Effector CD4-positive, alpha-beta T cell (primary cell): ENCODE measurements at regions not wholly inside any gene's neighbourhood (a gene's known extent, or its start where the extent isn't known, plus 50 kb on each side); places are given as distances from the start of the nearest gene placed in this dataset.

Experiments used
- DNase-seq: peaks from one replicate; pipeline ENCODE4 v3.0.0-alpha.2; 2020

DNA sequence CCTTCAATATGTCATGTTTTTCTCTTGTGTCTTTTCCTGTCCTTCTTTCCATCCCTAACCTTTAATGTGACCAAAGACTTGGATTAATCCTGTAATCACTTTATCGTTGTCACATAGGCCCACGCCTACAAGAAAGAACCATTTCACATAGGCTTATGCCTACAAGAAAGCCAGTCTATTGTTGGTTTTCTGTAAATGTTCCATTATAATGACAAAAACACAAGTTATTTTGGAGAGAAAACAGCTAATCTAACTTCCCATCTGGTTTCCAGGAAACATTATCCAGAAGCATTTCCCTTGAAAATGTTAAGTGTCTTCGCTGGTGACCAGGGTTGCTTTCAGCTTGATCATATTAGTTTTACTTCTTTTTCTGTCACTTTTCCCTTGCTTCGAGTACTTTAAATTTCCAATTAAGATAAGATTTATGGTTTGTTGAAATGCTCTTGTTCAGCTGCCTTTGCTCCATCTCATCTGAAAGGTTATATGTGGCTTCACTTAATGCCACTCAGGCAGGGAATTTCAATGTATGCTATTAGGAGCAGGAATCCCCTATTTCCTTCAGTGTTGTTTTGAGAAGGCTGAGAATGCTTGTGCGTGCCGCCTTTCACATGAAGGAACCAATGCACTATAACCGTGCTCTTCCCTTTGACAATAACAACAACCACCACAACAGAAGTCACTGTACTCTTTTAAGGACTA, 708.2 kb downstream of the EFNB2 start:
- DNase-seq: no peak

- no peak for DNase-seq
These were observed 710.4 kb downstream of the EFNB2 start for GRCh38 chr13:105825071-105825470.

DNA sequence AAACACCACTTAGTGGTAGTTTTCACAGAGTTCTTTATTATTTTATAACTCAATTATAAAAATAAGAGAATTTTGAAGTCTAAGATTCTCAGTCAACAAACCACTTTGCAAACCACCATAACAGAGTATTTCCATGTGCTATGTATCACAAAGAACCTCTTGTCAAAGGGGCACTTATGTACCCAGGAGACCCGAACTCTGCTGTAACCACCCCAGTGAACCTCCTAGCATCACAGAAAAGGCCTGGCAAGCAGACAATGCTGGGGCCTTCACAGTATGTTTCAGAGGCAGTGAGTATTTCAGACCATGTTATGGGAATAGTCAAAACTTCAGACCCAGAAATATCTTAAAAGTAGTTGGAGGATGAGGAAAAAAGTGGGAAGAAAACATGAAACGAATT, 714.1 kb downstream of the EFNB2 start:
- DNase-seq: no peak

- no peak for DNase-seq
These were observed 715.0 kb downstream of the EFNB2 start for GRCh38 chr13:105820415-105820814.

- DNase-seq: no peak
These were observed 718.0 kb downstream of the EFNB2 start for GRCh38 chr13:105817498-105817897.

DNA sequence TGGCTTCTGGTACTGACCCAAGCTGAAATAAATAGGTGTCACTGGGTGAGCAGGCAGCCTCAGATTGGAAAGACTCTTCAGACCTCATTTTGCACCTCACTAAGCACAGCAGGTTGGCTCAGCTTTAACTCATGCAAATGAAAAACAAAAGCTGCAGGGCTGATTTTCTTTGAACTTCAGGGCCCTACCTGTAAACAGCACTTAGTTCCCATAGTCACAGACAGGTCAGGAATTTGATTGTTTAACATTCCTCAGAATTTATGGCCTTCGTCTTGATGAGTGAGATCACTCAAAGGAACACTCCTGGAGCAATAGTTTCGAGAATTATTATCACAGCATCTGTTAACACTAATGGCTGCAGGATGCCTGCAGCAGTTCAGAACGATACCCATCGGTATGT, 718.5 kb downstream of the EFNB2 start:
- no peak for DNase-seq

GRCh38 chr13:105814902-105815250, 720.6 kb downstream of the EFNB2 start:
- no peak for DNase-seq

DNA sequence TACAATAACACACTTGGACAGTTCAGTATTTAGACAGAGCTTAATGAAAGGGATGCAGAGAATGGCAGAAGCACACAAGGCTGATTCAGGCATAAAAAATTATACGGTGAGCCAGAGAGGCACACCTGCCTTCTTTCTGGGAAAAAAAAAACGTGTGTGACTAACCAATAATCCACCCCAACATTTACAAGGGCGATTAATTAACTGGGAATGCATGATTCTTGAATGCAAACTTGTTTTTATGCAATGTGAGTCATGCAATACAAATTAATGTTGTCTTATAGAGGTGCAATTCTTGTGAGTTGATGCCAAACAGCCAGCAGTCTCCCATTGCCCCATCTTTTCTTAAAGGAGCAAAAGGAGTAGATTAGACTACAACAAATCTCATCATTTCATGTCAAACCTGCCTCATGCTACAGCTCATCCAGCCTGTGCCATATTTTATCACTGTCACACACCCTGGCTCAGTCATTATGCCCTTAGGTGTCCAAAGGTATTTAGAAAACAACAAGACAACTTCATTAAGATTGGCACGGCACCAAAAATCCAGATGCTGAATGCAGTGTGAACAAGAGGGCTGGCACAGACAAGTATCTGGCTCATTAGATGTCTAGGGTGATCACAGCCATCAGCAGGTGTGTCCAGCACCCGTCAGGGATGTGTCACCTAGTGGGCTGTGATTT, 721.1 kb downstream of the EFNB2 start:
- no peak for DNase-seq

DNA sequence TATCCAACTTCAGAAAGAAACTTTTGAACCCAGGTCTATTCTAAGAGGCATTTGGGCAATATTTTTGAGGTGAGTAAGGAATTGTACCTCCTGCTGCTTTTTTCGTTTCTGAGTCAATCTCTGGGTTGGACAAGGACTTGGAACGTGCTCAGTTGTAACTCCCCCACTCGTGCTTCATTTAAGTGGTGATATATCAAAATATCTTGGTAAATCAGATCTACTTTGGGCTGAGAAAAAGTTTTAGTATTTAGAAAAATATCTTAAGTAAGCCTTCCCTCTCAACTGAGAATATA, 728.9 kb downstream of the EFNB2 start:
- no peak for DNase-seq

- no peak for DNase-seq
These were observed 729.4 kb downstream of the EFNB2 start for GRCh38 chr13:105805892-105806627.

DNA sequence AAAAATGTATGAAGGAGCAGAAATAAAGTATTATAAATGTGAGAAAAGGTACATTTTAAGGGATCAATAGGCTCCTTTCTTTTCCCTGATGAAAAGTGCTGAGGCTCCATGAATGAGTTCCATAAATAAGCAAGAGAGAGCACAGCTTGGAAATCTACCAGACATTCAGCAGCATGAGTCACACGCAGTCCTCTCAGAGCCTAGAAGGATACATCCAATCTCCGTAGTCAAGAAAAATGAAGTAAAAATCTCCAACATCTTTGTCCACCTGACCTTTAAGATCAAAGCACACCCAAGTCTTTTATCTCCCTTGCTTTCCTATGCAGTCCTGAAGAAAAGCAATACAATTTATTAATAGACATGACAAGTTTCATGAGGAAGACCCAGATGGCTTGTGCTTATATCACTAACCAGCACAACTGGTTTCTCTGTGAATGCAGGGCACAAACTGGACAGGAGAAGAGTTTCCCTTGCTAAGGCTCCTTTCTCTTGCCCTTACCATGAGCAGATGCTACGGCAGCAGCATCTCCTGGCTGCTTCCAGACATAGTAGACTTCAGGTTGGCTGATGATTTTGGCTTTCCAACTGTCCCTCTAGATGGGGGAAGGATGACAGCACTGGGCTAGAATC, 730.8 kb downstream of the EFNB2 start:
- no peak for DNase-seq

GRCh38 chr13:105799155-105799554, 736.3 kb downstream of the EFNB2 start:
- DNase-seq: no peak

DNA sequence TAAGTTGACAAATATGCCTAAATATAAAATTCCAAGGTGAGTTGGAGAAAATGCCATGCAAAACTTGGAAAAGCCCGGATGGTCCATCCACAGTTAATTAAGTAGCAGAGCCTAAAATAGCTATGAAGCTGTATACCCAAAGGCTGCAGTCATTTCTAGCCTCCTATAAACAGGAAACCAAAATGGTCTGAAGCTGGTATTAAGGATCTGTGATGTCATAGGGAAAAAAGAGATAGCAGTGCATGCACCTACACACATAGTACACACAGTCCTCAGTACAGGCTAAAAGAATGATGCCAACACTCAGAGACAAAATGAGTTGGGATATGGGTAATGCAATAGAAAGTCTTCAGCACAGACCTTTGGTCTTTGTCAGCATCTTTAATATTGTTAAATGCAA, 736.9 kb downstream of the EFNB2 start:
- no peak for DNase-seq

- no peak for DNase-seq
These were observed 739.4 kb downstream of the EFNB2 start for GRCh38 chr13:105796081-105796480.

DNA sequence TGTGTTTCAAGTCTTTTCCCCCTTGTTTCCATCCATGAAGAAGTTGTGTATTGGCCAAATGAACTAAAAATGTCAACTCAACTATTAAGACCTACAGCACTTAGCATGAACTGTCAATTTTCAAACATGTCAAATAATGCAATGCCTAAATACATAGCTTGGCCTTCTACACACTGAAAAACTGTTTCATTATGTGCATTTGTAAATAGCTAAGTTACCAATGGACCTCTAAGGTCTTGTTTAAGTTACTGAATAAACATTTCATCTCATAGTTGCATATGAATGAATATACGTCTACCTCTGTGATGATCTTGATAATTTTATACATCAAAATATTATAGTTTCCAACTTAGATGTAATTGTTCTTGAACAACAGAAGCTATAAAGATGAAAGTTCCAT, 744.5 kb downstream of the EFNB2 start:
- DNase-seq: no peak

DNA sequence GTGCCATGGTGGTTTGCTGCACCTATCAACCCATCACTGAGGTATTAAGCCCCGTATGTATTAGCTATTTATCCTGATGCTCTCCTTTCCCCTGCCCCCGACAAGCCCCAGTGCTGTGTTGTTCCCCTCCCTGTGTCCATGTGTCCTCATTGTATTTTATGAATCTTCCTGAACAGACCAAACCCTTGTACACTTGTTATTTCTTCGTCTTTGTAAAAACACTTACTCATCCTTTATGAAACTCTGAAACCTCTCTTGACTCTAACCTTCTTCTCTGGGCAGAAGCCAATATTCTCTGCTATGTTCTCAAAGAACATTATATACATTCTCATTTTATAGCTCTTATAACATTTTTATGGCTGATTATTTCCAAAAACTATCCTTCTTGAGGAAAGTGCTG, 746.9 kb downstream of the EFNB2 start:
- DNase-seq: no peak

DNA sequence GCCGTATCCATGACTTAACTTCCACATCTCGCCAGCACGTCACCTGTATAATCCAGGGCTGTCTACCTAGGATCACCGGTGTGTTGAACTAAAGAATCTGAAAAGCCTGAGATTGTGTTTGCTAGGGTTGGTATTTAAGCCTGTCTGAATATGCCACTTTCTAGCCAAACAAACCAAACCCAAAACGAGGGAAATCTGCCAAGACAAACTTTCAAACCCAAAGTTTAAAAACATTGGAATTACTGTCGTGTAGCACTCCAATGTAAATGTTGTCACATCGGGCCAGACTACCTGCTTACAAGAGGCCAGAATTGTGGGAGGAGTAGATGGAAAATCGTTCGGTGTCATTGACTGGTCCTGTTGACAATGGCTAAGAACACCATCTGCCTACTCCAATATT, 747.8 kb downstream of the EFNB2 start:
- no peak for DNase-seq

DNA sequence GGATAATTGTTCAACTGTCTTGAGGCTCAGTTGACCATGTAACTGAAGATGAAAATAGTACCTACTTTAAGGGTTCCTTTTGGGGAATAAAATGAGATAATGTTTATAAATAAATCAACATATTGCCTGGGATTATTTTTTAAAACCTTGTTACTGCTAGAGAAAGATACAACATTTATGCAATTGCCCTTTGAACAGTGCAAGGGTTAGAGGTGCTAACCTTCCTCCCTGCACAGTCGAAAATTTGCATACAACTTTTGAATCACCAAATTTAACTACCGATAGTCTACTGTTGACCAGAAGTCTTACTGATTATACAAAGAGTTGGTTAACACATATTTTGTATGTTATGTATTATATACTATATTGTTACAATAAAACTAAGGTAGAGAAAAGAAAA, 750.0 kb downstream of the EFNB2 start:
- no peak for DNase-seq

- DNase-seq: no peak
These were observed 752.2 kb downstream of the EFNB2 start for GRCh38 chr13:105783261-105783660.

DNA sequence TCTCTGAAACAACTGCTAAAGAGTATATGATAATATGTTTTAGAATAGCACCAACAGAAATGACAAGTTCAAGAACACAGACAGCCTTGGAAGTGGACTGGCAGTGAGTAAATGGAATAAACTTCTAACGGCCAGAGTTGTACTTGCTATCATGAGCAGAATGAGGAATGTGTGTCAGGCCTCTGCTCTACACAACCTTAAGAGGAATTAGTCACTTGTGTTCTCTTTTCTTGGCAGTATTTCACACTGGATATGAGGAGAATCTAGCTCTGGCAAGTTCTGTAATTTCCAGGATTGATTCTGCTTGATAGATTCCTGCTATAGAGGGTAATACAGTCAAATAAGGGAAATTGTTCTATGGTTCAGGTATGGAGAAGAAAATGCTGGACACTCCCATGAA, 757.3 kb downstream of the EFNB2 start:
- no peak for DNase-seq

DNA sequence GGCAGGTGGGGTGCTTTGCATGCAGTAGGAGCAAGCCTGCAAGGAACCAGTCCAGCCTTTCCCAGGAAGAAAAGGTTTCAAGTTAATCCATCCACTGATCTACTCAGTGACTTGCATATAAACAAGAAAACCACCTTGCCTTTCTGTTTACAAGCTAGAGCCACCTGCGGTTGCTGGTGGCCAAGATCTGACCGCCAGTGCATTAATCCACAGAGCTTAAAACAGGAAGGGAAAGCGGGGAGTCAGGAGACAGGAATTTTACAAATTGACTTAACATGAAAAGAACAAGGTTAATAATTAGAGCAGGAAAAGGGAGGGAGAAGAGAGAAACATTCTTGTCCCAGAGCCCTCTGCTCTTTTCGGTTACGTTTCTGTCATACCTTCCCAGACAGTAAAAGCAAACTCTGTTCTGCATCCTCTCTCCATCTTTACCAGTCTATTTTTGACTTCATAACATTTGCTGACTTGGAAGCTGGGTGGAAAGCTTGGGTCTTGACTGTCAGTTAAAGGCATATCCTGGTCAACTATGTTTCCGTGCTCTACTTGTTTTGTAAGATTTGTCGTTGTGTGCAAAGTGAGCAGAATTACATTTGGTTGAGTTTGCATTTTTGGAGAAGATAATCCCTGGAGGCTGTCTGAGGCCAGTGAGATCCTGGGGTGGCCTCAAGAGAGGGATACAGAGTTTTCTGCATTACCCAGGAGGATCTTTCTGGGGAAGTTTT, 760.6 kb downstream of the EFNB2 start:
- no peak for DNase-seq

GRCh38 chr13:105773863-105774538, 761.5 kb downstream of the EFNB2 start:
- no peak for DNase-seq

- no peak for DNase-seq
These were observed 762.2 kb downstream of the EFNB2 start for GRCh38 chr13:105773241-105773640.
